CD4-positive, alpha-beta T cell (primary cell): ENCODE measurements at regions not wholly inside any gene's neighbourhood (a gene's known extent, or its start where the extent isn't known, plus 50 kb on each side); places are given as distances from the start of the nearest gene placed in this dataset.

Experiments used
- ATAC-seq: fragments of 200-7000 bp; cut with Tn5 transposase; one replicate; pipeline ENCODE4 v1.10.0; 2022; ENCODE audit warnings: mild to moderate bottlenecking; ENCODE audit not compliant: poor library complexity
- CTCF ChIA-PET: fragments of 350-600 bp; sonication (Branson Sonifier 250); formaldehyde crosslinking; loops from one replicate; lab custom pipeline; 2021; ENCODE audit warnings: antibody characterized with exemption, inconsistent platforms; lab: Charles Lee
- POLR2A ChIA-PET: fragments of 350-600 bp; sonication (Branson Sonifier 250); formaldehyde crosslinking; loops from one replicate; lab custom pipeline; 2021; ENCODE audit warnings: antibody characterized with exemption, inconsistent platforms; lab: Charles Lee
- DNase-seq, 14 experiments: peaks; one replicate each; pipeline ENCODE4 v3.0.0-alpha.2; 2013 to 2020; ENCODE audit warnings: mixed read lengths in 2 of 14
- H3K27ac ChIP-seq, 2 donors: one replicate each; pipeline versions ENCODE4 v1.5.1 to v1.7.0; 2013; ENCODE audit warnings: low read length in 2 of 2, low read depth in 1 of 2, mild to moderate bottlenecking in 1 of 2
- H3K27me3 ChIP-seq, 2 experiments: 1 replicate in 1 of 2; 2 replicates in 1 of 2; pipeline versions ENCODE4 v1.6.1 to v1.7.0; 2013; ENCODE audit warnings: low read length in 2 of 2, control low read depth in 1 of 2, mild to moderate bottlenecking in 1 of 2, moderate library complexity in 1 of 2; ENCODE audit not compliant: insufficient read depth in 2 of 2, control insufficient read depth in 1 of 2
- H3K36me3 ChIP-seq: one replicate; pipeline ENCODE4 v1.6.1; 2013; ENCODE audit warnings: low read length, control low read depth; ENCODE audit not compliant: insufficient read depth
- H3K4me1 ChIP-seq: one replicate; pipeline ENCODE4 v1.6.1; 2013; ENCODE audit warnings: low read length, control low read depth; ENCODE audit not compliant: insufficient read depth
- H3K4me3 ChIP-seq: one replicate; pipeline ENCODE4 v1.5.1; 2013; ENCODE audit warnings: mild to moderate bottlenecking, low read length, moderate library complexity
- H3K9me3 ChIP-seq, 2 experiments: 1 replicate in 1 of 2; 2 replicates in 1 of 2; pipeline versions ENCODE4 v1.6.1 to v1.7.0; 2013; ENCODE audit warnings: low read length in 2 of 2, mild to moderate bottlenecking in 2 of 2, control low read depth in 1 of 2, moderate library complexity in 1 of 2; ENCODE audit not compliant: control insufficient read depth in 1 of 2, insufficient read depth in 1 of 2
- H3K27ac Mint-ChIP-seq: one replicate; pipeline ENCODE4 v1.8.0; 2020; ENCODE audit warnings: mixed read lengths
- H3K27me3 Mint-ChIP-seq: one replicate; pipeline ENCODE4 v1.8.0; 2021; ENCODE audit warnings: mixed read lengths
- H3K36me3 Mint-ChIP-seq: one replicate; pipeline ENCODE4 v1.8.0; 2021; ENCODE audit warnings: low read depth, mixed read lengths
- H3K4me1 Mint-ChIP-seq: one replicate; pipeline ENCODE4 v1.8.0; 2021; ENCODE audit warnings: low read depth, mixed read lengths
- H3K4me3 Mint-ChIP-seq: one replicate; pipeline ENCODE4 v1.8.0; 2020; ENCODE audit warnings: mild to moderate bottlenecking, mixed read lengths
- H3K9me3 Mint-ChIP-seq: one replicate; pipeline ENCODE4 v1.8.0; 2020; ENCODE audit warnings: mixed read lengths
- intact Hi-C, 2 experiments: fragments of 100-400 bp; cut with DNase I in 1 of 2; cut with micrococcal nuclease in 1 of 2; formaldehyde crosslinking; loops; one replicate each; pipeline versions ENCODE4 v1.15.1 to v1.9.0; 2023 to 2025; cut with DNase I, micrococcal nuclease
- TF ChIP-seq, protein P1 (sequence below): fragments of 200-600 bp; IDR thresholded peaks from one replicate; pipeline ENCODE4 v1.8.0; 2022; ENCODE audit warnings: antibody characterized with exemption, mild to moderate bottlenecking

- H3K9me3 ChIP-seq = no peaks in the 10 kb centered on the region
- intact Hi-C loops = no loop called here
- ChIA-PET CTCF (no interaction called here), POLR2A (no interaction called here)
- no peaks in the 10 kb centered on the region for H3K9me3 Mint-ChIP-seq
- no peaks in the 10 kb centered on the region for H3K4me1 Mint-ChIP-seq
- no peaks in the 10 kb centered on the region for H3K36me3 Mint-ChIP-seq
- no peaks in the 10 kb centered on the region for H3K4me1 ChIP-seq
- no peaks in the 10 kb centered on the region for H3K27me3 ChIP-seq
- TF ChIP-seq, protein P1, sequence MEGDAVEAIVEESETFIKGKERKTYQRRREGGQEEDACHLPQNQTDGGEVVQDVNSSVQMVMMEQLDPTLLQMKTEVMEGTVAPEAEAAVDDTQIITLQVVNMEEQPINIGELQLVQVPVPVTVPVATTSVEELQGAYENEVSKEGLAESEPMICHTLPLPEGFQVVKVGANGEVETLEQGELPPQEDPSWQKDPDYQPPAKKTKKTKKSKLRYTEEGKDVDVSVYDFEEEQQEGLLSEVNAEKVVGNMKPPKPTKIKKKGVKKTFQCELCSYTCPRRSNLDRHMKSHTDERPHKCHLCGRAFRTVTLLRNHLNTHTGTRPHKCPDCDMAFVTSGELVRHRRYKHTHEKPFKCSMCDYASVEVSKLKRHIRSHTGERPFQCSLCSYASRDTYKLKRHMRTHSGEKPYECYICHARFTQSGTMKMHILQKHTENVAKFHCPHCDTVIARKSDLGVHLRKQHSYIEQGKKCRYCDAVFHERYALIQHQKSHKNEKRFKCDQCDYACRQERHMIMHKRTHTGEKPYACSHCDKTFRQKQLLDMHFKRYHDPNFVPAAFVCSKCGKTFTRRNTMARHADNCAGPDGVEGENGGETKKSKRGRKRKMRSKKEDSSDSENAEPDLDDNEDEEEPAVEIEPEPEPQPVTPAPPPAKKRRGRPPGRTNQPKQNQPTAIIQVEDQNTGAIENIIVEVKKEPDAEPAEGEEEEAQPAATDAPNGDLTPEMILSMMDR = no peak
- no peak overlapping the region for H3K4me3 Mint-ChIP-seq
- H3K4me3 ChIP-seq = no peak overlapping the region
- H3K27ac ChIP-seq = no peak overlapping the region
- H3K36me3 ChIP-seq = no peaks in the 10 kb centered on the region
- peaks cover 11% of the 10 kb centered on the region for H3K27me3 Mint-ChIP-seq
- no peak for DNase-seq
- ATAC-seq = no peak
- H3K27ac Mint-ChIP-seq = no peak overlapping the region
These were observed 114.7 kb downstream of the C1D start for GRCh38 chr2:67948057-67948456.

DNA sequence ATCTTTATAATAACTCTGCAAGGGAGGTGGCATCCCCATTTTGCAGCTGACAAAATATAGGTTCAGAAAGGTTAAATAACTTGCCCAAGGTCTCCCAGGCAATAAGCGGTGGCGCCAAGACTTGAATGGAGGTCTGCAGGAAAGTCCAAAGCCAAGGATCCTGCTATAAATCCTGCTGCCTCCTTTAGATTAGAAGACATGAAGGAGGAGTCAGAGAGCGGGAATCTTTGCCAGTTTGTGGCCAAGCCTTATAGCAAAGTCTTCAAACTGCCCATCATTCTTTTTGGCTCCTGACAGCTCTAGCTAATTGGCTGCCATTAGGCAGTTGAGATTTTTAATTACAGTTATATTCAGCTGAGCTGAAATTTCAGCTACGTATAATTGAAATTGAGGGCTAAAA, 114.3 kb downstream of the C1D start:
- ATAC-seq = no peak
- Histone ChIP-seq H3K36me3 (no peaks in the 10 kb centered on the region), H3K27ac (no peak overlapping the region), H3K4me1 (no peaks in the 10 kb centered on the region), H3K27me3 (no peaks in the 10 kb centered on the region), H3K9me3 (no peaks in the 10 kb centered on the region), H3K4me3 (no peak overlapping the region)
- ChIA-PET POLR2A (no interaction called here), CTCF (no interaction called here)
- Mint-ChIP-seq H3K27ac (no peak overlapping the region), H3K9me3 (no peaks in the 10 kb centered on the region), H3K36me3 (no peaks in the 10 kb centered on the region), H3K27me3 (peaks cover 11% of the 10 kb centered on the region), H3K4me3 (no peak overlapping the region), H3K4me1 (no peaks in the 10 kb centered on the region)
- TF ChIP-seq, protein P1 = no peak
- no peak for DNase-seq
- intact Hi-C loops = no loop called here

DNA sequence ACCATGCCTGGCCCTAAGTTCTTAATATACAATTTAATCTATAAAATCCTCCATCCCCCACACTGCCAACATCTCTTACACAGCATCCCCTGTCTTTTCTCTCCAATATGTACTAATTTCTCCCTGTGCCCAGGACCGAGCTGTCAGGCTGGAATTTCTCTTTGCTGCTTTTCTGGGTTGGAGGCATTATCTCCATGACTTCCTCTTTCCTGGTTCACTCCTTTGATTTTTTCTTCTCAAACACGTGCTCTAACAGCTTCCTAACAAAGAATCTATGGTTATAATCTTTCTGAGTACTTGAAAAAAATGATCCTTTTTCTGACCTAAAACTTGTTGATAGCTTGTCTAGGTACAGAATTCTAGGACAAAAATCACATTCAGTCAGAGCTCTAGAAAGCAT, 112.8 kb downstream of the C1D start:
- Mint-ChIP-seq H3K27me3 (peaks cover 16% of the 10 kb centered on the region), H3K4me3 (no peak overlapping the region), H3K27ac (no peak overlapping the region), H3K9me3 (no peaks in the 10 kb centered on the region), H3K36me3 (no peaks in the 10 kb centered on the region), H3K4me1 (no peaks in the 10 kb centered on the region)
- POLR2A ChIA-PET = no interaction called here
- Histone ChIP-seq H3K27me3 (no peaks in the 10 kb centered on the region), H3K4me3 (no peak overlapping the region), H3K4me1 (no peaks in the 10 kb centered on the region), H3K36me3 (no peaks in the 10 kb centered on the region), H3K27ac (no peak overlapping the region), H3K9me3 (no peaks in the 10 kb centered on the region)
- ATAC-seq (no peak), DNase-seq (no peak)
- intact Hi-C loops = no loop called here
- CTCF ChIA-PET = no interaction called here
- TF ChIP-seq, protein P1 = no peak
